SK-N-MC (cell line): ENCODE measurements at regions not wholly inside any gene's neighbourhood (a gene's known extent, or its start where the extent isn't known, plus 50 kb on each side); places are given as distances from the start of the nearest gene placed in this dataset.

Experiments
- DNase-seq: peaks from one replicate; pipeline ENCODE4 v3.0.0-alpha.2; 2011; ENCODE audit warnings: low read depth, low spot score
- H3K27ac ChIP-seq: fragments of 200-600 bp; sonication (generic); 2 replicates; pipeline ENCODE4 v1.5.1; 2016; ENCODE audit warnings: mixed run types
- H3K36me3 ChIP-seq: fragments of 200-600 bp; sonication (generic); 2 replicates; pipeline ENCODE4 v1.6.1; 2017; ENCODE audit warnings: antibody characterized with exemption, low read length, mixed read lengths; ENCODE audit not compliant: insufficient read depth
- H3K4me3 ChIP-seq: fragments of 200-600 bp; sonication (generic); 2 replicates; pipeline ENCODE4 v1.5.1; 2016
- H3K9ac ChIP-seq: fragments of 200-600 bp; sonication (generic); 2 replicates; pipeline ENCODE4 v1.8.0; 2017; ENCODE audit warnings: mixed run types, mixed read lengths; ENCODE audit not compliant: insufficient read length
- H3K9me3 ChIP-seq: fragments of 200-600 bp; sonication (generic); 2 replicates; pipeline ENCODE4 v1.6.1; 2017; ENCODE audit warnings: low read depth, mild to moderate bottlenecking, antibody characterized with exemption, low read length, moderate library complexity, mixed read lengths
- EZH2 ChIP-seq: fragments of 200-600 bp; sonication (generic); IDR thresholded peaks from one replicate; pipeline ENCODE4 v1.6.1; 2017; ENCODE audit warnings: antibody characterized with exemption
- FOXP2 ChIP-seq: optimal IDR thresholded peaks from 2 replicates; pipeline ENCODE3; 2011; ENCODE audit warnings: mild to moderate bottlenecking, moderate library complexity; ENCODE audit not compliant: insufficient read depth; ENCODE audit errors: extremely low read length, control extremely low read depth
- POLR2AphosphoS5 ChIP-seq: IDR thresholded peaks from 2 replicates; pipeline ENCODE4 v1.6.1; 2012; ENCODE audit warnings: mild to moderate bottlenecking, low read depth, low read length, borderline replicate concordance

DNA sequence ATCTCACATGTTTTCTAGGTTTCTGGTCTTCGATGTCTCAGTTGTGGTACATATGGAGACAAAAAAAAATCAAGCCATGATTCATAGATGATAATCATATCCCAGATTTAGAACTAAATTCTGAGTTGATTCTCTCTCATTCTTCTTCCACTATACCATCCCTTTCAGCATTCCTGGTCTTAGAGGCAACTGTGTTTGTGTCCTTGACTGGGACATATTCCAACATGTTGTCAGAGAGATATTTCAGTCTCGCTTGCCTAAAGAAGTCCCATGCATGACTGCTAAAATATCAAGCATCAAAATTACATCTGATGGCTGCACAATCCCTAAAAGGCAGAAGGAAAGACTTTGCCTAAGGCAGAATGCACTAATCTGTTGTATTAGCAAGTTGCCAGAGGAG, 236.6 kb downstream of the PSAT1 start:
- TF ChIP-seq POLR2AphosphoS5 (no peak), FOXP2 (no peak), EZH2 (no peak)
- no peak for DNase-seq
- Histone ChIP-seq H3K36me3 (no peaks in the 10 kb centered on the region), H3K27ac (no peak overlapping the region), H3K4me3 (no peak overlapping the region), H3K9ac (no peak overlapping the region), H3K9me3 (no peaks in the 10 kb centered on the region)

DNA sequence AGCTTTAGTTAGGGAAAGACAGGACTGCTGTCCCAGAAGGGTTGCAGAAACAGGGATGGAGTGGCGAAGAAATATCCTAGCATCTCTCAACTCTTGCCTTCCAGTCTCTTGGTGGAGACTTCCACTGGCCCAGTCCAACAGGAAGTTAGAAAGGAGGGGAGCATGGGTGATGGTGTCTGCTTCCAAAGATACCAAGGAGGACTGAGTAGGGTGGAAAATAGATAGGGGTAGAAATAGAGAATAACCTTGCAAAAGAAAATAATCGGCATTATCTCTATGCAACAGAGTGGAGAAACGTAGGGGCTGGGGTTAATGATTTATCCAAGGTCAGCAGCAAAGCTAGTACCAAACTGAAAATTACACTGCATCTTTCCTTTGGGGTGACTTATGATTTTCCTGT, 242.3 kb downstream of the PSAT1 start:
- Histone ChIP-seq H3K27ac (no peak overlapping the region), H3K4me3 (no peak overlapping the region), H3K9ac (no peak overlapping the region), H3K9me3 (no peaks in the 10 kb centered on the region), H3K36me3 (no peaks in the 10 kb centered on the region)
- DNase-seq, result no peak
- TF ChIP-seq POLR2AphosphoS5, result no peak
- TF ChIP-seq EZH2, result no peak
- no peak for TF ChIP-seq FOXP2

DNA sequence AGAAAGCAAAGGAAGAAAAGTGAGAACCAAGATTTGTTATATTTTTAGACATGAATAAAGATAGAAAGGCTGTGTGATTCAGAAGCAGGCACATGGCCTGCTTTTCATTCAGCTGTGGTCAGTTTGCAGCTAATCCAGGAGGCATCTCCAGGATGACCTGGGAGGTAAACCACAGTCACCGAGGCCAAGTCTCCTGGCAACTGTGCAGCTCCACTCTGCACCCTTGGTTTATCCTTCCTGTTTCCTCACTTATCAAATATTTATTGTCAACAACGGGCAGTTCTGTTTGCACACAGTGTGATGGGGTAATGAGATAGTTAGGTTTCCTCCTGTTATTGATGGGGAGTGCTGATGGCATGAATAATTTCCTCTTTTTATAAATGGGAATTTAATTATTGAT, 243.0 kb downstream of the PSAT1 start:
- TF ChIP-seq POLR2AphosphoS5 (no peak), FOXP2 (no peak), EZH2 (no peak)
- H3K27ac ChIP-seq, result no peak overlapping the region
- H3K9ac ChIP-seq, result no peak overlapping the region
- no peak overlapping the region for H3K4me3 ChIP-seq
- H3K9me3 ChIP-seq, result no peaks in the 10 kb centered on the region
- DNase-seq, result no peak
- no peaks in the 10 kb centered on the region for H3K36me3 ChIP-seq

- Histone ChIP-seq H3K9ac (no peak overlapping the region), H3K9me3 (no peaks in the 10 kb centered on the region), H3K36me3 (no peaks in the 10 kb centered on the region), H3K4me3 (no peak overlapping the region), H3K27ac (no peak overlapping the region)
- no peak for TF ChIP-seq FOXP2
- TF ChIP-seq POLR2AphosphoS5, result no peak
- no peak for TF ChIP-seq EZH2
- no peak for DNase-seq
These were observed 245.0 kb downstream of the PSAT1 start for GRCh38 chr9:78541868-78542443.

DNA sequence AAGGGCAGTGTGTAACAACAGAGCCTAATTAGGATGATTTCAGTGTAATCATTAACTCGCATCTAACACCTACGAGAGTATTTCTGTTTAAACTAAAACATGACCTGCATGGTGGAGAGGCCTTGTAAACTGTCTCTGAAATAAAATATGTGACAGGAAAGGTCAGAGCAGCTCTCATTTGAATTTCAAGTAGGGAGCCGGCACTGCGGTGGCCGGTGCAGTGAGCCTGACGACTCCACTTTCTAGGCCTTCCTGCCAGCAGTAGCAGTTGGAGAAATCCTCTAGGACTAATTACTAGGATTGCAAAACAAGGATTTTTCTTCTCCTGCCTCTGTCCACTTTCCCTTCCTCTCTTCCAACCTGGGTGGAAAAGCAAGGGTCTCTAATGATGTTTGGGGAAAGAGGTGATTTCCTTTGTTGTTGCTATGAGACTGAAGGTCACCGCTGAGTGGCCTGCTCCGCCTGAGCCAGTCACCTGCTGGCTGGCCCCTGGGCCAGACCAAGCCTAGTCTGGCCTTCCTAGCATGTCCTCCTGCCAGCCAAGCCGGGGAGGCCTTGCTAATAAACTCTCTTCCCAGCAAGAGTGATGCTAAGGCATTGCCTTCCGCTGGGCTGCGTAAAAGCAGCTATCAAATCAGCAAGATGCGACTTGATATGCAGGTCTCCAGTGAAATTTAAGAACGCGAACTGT, 245.7 kb downstream of the PSAT1 start:
- TF ChIP-seq POLR2AphosphoS5, result no peak
- no peak for TF ChIP-seq EZH2
- no peak for TF ChIP-seq FOXP2
- H3K27ac ChIP-seq, result no peak overlapping the region
- H3K4me3 ChIP-seq, result no peak overlapping the region
- no peaks in the 10 kb centered on the region for H3K9me3 ChIP-seq
- H3K36me3 ChIP-seq, result no peaks in the 10 kb centered on the region
- no peak for DNase-seq
- H3K9ac ChIP-seq, result no peak overlapping the region

DNA sequence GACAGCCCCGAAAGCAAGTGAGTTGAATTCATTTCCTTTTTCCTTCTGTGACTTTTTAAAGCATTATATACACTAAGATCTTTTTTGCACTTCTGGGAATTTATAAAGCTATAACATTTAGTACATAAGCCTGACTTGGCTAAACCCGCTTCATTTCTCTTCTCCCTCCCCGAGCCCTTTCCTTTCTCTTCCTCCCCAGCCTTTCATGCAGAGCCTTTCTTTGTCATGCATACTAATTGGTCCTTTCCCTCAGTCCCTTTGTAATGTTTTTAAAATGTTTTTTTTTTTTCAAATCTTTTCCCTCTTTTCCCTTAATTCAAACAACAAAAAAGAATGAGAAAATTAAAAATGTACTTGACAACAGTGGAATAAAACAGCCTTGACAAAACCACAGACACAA, 246.4 kb downstream of the PSAT1 start:
- no peak overlapping the region for H3K4me3 ChIP-seq
- H3K27ac ChIP-seq, result no peak overlapping the region
- DNase-seq, result no peak
- H3K9ac ChIP-seq, result no peak overlapping the region
- TF ChIP-seq EZH2, result no peak
- TF ChIP-seq POLR2AphosphoS5, result no peak
- no peaks in the 10 kb centered on the region for H3K36me3 ChIP-seq
- no peaks in the 10 kb centered on the region for H3K9me3 ChIP-seq

DNA sequence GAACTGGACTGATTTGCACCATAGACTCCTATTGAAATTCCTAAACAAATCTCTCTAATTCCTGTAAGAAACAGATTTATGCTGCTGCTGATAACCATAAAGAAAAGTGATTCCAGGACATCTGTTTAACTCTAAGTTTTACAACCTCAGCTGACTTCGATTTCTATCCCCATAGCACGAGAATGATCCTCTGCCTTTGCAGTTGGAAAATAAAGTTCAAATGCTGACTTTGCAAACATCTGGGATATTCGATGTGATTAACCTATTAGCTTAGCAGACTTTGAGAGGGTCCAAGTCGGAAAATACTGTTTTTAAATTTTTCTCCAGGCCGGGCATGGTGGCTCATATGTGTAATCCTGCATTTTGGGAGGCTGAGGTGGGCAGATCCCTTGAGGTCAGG, 247.3 kb downstream of the PSAT1 start:
- TF ChIP-seq EZH2, result no peak
- no peak for TF ChIP-seq FOXP2
- no peak for TF ChIP-seq POLR2AphosphoS5
- H3K9ac ChIP-seq, result no peak overlapping the region
- DNase-seq, result no peak
- H3K9me3 ChIP-seq, result no peaks in the 10 kb centered on the region
- no peak overlapping the region for H3K4me3 ChIP-seq
- H3K27ac ChIP-seq, result no peak overlapping the region
- H3K36me3 ChIP-seq, result no peaks in the 10 kb centered on the region

- Histone ChIP-seq H3K9me3 (no peaks in the 10 kb centered on the region), H3K36me3 (no peaks in the 10 kb centered on the region), H3K4me3 (no peak overlapping the region), H3K27ac (no peak overlapping the region), H3K9ac (no peak overlapping the region)
- DNase-seq, result no peak
- no peak for TF ChIP-seq FOXP2
These were observed 250.9 kb downstream of the PSAT1 start for GRCh38 chr9:78547831-78548230.

GRCh38 chr9:78548670-78549069, 251.7 kb downstream of the PSAT1 start:
- Histone ChIP-seq H3K27ac (no peak overlapping the region), H3K9ac (no peak overlapping the region), H3K36me3 (no peaks in the 10 kb centered on the region), H3K9me3 (no peaks in the 10 kb centered on the region), H3K4me3 (no peak overlapping the region)
- DNase-seq, result no peak
- TF ChIP-seq POLR2AphosphoS5 (no peak), FOXP2 (no peak), EZH2 (no peak)
